Lower leg skin (tissue), 4 donors: ENCODE measurements at regions not wholly inside any gene's neighbourhood (a gene's known extent, or its start where the extent isn't known, plus 50 kb on each side); places are given as distances from the start of the nearest gene placed in this dataset.
"Not testable (repeated sequence)": the region's sequence is repeated elsewhere in the genome, so short reads cannot be mapped to it uniquely, and the experiment has no call there.

ENCODE experiments used
- DNase-seq, 2 donors: peaks; one replicate each; pipeline ENCODE4 v3.0.0-alpha.2; 2019; ENCODE audit warnings: low spot score in 2 of 2
- H3K4me3 ChIP-seq: fragments of 200-600 bp; sonication (generic); 2 replicates; pipeline ENCODE4 v1.5.1; 2017; ENCODE audit warnings: mild to moderate bottlenecking, low read depth; ENCODE audit not compliant: poor library complexity, severe bottlenecking
- POLR2A ChIP-seq, 2 donors: fragments of 450-650 bp; IDR thresholded peaks; one replicate each; pipeline ENCODE4 v1.6.1; 2016 to 2017; ENCODE audit warnings: antibody characterized with exemption in 2 of 2, mild to moderate bottlenecking in 1 of 2, moderate library complexity in 1 of 2
- WGBS, 2 donors: methylation state at CpG; one replicate each; pipeline ENCODE4 v1.1.5; 2018; 5-methylcytosine and 5-hydroxymethylcytosine counted together
- intact Hi-C: fragments of 100-400 bp; cut with DNase I; formaldehyde crosslinking; loops from one replicate; pipeline ENCODE4 v1.15.0; 2023; ENCODE audit warnings: low total_unique reads
- TF ChIP-seq, protein P1 (sequence below), 3 donors: fragments of 450-650 bp; IDR thresholded peaks; one replicate each; pipeline ENCODE4 v1.5.1; 2016; ENCODE audit warnings: antibody characterized with exemption in 3 of 3, mild to moderate bottlenecking in 3 of 3, moderate library complexity in 2 of 3

DNA sequence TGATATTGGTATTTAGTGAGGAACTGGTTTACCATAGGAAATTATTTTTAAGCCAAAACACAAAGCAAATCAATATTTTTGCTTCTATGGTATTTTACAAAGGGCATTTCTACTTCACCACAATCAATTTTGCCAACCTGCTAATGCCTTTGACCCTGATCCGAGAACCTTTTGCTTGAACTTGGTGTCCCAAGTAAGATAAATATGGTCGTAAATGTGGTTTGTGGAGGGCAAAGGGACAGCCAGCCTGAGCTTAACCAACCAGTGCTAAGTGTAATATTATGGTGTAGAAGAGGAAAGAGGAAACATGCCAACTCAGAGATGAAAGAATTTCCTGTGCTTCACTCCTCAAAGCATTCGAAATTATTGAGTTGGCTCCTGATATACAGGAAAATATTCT lies 148.4 kb downstream of the C3orf38 start:
- TF ChIP-seq POLR2A (IDR thresholded peaks at IDR 0.05) = no peak
- TF ChIP-seq, protein P1, sequence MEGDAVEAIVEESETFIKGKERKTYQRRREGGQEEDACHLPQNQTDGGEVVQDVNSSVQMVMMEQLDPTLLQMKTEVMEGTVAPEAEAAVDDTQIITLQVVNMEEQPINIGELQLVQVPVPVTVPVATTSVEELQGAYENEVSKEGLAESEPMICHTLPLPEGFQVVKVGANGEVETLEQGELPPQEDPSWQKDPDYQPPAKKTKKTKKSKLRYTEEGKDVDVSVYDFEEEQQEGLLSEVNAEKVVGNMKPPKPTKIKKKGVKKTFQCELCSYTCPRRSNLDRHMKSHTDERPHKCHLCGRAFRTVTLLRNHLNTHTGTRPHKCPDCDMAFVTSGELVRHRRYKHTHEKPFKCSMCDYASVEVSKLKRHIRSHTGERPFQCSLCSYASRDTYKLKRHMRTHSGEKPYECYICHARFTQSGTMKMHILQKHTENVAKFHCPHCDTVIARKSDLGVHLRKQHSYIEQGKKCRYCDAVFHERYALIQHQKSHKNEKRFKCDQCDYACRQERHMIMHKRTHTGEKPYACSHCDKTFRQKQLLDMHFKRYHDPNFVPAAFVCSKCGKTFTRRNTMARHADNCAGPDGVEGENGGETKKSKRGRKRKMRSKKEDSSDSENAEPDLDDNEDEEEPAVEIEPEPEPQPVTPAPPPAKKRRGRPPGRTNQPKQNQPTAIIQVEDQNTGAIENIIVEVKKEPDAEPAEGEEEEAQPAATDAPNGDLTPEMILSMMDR (IDR thresholded peaks at IDR 0.05) = no peak
- 36 to 37% methylated on average over 3 of the region's 3 CpGs for WGBS, 2 donors
- H3K4me3 ChIP-seq = no peak overlapping the region
- intact Hi-C loops = no loop called here
- DNase-seq = no peak

GRCh38 chr3:88301273-88301995 lies 151.7 kb downstream of the C3orf38 start:
- intact Hi-C loops = no loop called here
- no peak for DNase-seq
- no peak overlapping the region for H3K4me3 ChIP-seq
- 78 to 83% methylated on average over 3 of the region's 3 CpGs for WGBS, 2 donors
- TF ChIP-seq POLR2A (IDR thresholded peaks at IDR 0.05) = no peak
- TF ChIP-seq, protein P1 (IDR thresholded peaks at IDR 0.05) = no peak

- H3K4me3 ChIP-seq = no peak overlapping the region
- no peak for TF ChIP-seq POLR2A (IDR thresholded peaks at IDR 0.05)
- TF ChIP-seq, protein P1 (IDR thresholded peaks at IDR 0.05) = no peak
- intact Hi-C loops = no loop called here
- DNase-seq = no peak
Observed at GRCh38 chr3:88301996-88302393, 152.2 kb downstream of the C3orf38 start.

DNA sequence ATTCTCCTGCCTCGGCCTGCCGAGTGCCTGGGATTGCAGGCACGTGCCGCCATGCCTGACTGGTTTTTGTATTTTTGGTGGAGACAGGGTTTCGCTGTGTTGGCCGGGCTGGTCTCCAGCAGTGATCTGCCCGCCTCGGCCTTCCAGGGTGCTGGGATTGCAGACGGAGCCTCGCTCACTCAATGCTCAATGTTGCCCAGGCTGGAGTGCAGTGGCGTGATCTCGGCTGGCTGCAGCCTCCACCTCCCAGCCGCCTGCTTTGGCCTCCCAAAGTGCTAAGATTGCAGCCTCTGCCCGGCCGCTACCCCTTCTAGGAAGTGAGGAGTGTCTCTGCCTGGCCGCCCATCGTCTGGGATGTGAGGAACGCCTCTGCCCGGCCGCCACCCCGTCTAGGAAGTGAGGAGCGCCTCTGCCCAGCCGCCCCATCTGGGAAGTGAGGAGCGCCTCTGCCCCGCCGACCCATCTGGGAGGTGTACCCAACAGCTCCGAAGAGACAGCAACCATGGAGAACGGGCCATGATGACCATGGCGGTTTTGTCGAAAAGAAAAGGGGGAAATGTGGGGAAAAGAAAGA lies 153.7 kb downstream of the C3orf38 start:
- intact Hi-C loops, H3K4me3 ChIP-seq, DNase-seq: not testable (repeated sequence)
- WGBS, 2 donors = 92% methylated on average over 29 to 30 of the region's 30 CpGs

GRCh38 chr3:88307666-88308065 lies 157.9 kb downstream of the C3orf38 start:
- TF ChIP-seq, protein P1 (IDR thresholded peaks at IDR 0.05) = no peak
- no peak for TF ChIP-seq POLR2A (IDR thresholded peaks at IDR 0.05)
- H3K4me3 ChIP-seq = no peak overlapping the region
- DNase-seq = no peak
- 45 to 48% methylated on average over 12 of the region's 12 CpGs for WGBS, 2 donors
- intact Hi-C loops = no loop called here

- 58 to 59% methylated on average over 3 of the region's 3 CpGs for WGBS, 2 donors
- DNase-seq = no peak
- TF ChIP-seq, protein P1 (IDR thresholded peaks at IDR 0.05) = no peak
- no peak for TF ChIP-seq POLR2A (IDR thresholded peaks at IDR 0.05)
- no peak overlapping the region for H3K4me3 ChIP-seq
- intact Hi-C loops = no loop called here
Observed at GRCh38 chr3:88311826-88312225, 162.1 kb downstream of the C3orf38 start.
